ENCODE measurements at regions not wholly inside any gene's neighbourhood (a gene's known extent, or its start where the extent isn't known, plus 50 kb on each side); places are given as distances from the start of the nearest gene placed in this dataset.

GRCh38 chr4:111231281-111231680 is 608.4 kb upstream of the PITX2 start:
- Mint-ChIP-seq H3K27me3 (ENCODE audit: low read depth) (no peaks in the 10 kb centered on the region), H3K4me3 (no peak overlapping the region), H3K9me3 (no peaks in the 10 kb centered on the region), H3K4me1 (no peaks in the 10 kb centered on the region), H3K27ac (no peak overlapping the region), H3K36me3 (ENCODE audit: low read depth) (no peaks in the 10 kb centered on the region)
- TF ChIP-seq, protein P1, sequence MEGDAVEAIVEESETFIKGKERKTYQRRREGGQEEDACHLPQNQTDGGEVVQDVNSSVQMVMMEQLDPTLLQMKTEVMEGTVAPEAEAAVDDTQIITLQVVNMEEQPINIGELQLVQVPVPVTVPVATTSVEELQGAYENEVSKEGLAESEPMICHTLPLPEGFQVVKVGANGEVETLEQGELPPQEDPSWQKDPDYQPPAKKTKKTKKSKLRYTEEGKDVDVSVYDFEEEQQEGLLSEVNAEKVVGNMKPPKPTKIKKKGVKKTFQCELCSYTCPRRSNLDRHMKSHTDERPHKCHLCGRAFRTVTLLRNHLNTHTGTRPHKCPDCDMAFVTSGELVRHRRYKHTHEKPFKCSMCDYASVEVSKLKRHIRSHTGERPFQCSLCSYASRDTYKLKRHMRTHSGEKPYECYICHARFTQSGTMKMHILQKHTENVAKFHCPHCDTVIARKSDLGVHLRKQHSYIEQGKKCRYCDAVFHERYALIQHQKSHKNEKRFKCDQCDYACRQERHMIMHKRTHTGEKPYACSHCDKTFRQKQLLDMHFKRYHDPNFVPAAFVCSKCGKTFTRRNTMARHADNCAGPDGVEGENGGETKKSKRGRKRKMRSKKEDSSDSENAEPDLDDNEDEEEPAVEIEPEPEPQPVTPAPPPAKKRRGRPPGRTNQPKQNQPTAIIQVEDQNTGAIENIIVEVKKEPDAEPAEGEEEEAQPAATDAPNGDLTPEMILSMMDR (IDR thresholded peaks at IDR 0.05; ENCODE audit: unreplicated experiment in 3 of 3) = no peak

GRCh38 chr4:111234939-111235338 is 612.1 kb upstream of the PITX2 start:
- Mint-ChIP-seq H3K9me3 (no peaks in the 10 kb centered on the region), H3K36me3 (ENCODE audit: low read depth) (no peaks in the 10 kb centered on the region), H3K4me1 (no peaks in the 10 kb centered on the region), H3K4me3 (no peak overlapping the region), H3K27me3 (ENCODE audit: low read depth) (no peaks in the 10 kb centered on the region), H3K27ac (no peak overlapping the region)
- TF ChIP-seq, protein P1 (IDR thresholded peaks at IDR 0.05; ENCODE audit: unreplicated experiment in 3 of 3) = no peak

GRCh38 chr4:111263836-111264235 is 641.0 kb upstream of the PITX2 start:
- Mint-ChIP-seq H3K27me3 (ENCODE audit: low read depth) (peaks cover 4% of the 10 kb centered on the region), H3K4me3 (no peak overlapping the region), H3K36me3 (ENCODE audit: low read depth) (no peaks in the 10 kb centered on the region), H3K27ac (no peak overlapping the region), H3K9me3 (no peaks in the 10 kb centered on the region), H3K4me1 (peaks cover 12% of the 10 kb centered on the region)
- TF ChIP-seq, protein P1 (IDR thresholded peaks at IDR 0.05; ENCODE audit: unreplicated experiment in 3 of 3) = no peak

- no peaks in the 10 kb centered on the region for H3K9me3 Mint-ChIP-seq
- TF ChIP-seq, protein P1 (IDR thresholded peaks at IDR 0.05; ENCODE audit: unreplicated experiment in 3 of 3) = no peak
- H3K36me3 Mint-ChIP-seq (ENCODE audit: low read depth) = no peaks in the 10 kb centered on the region
- H3K27me3 Mint-ChIP-seq (ENCODE audit: low read depth) = peaks cover 14% of the 10 kb centered on the region
- H3K4me1 Mint-ChIP-seq = peaks cover 30% of the 10 kb centered on the region
- no peak overlapping the region for H3K4me3 Mint-ChIP-seq
- no peak overlapping the region for H3K27ac Mint-ChIP-seq
Measured at GRCh38 chr4:111266937-111267336, 644.1 kb upstream of the PITX2 start.

DNA sequence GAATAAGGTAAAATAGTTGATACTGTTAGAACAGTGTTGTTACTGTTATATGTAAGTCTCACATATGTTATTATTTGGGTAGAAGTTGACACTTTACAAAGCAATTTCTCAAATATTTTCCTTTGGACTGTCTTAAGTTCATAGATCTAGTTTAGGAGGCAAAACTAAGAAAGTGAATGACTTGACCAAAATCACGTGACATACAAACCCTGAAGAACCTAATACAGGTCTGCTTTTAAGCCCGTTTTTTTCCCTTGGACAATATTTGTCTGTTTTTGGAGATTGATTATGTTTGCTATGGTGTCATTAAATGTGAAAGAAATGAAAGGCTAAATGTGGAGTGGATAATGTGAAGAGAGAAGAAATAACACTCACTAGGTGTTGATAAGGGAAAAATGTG is 644.9 kb upstream of the PITX2 start:
- H3K4me3 Mint-ChIP-seq = no peak overlapping the region
- TF ChIP-seq, protein P1 (IDR thresholded peaks at IDR 0.05; ENCODE audit: unreplicated experiment in 3 of 3) = no peak
- no peaks in the 10 kb centered on the region for H3K9me3 Mint-ChIP-seq
- H3K27me3 Mint-ChIP-seq (ENCODE audit: low read depth) = peaks cover 14% of the 10 kb centered on the region
- H3K4me1 Mint-ChIP-seq = peaks cover 30% of the 10 kb centered on the region
- no peaks in the 10 kb centered on the region for H3K36me3 Mint-ChIP-seq (ENCODE audit: low read depth)
- H3K27ac Mint-ChIP-seq = no peak overlapping the region

GRCh38 chr4:111268769-111269414 is 646.0 kb upstream of the PITX2 start:
- peaks cover 14% of the 10 kb centered on the region for H3K27me3 Mint-ChIP-seq (ENCODE audit: low read depth)
- H3K27ac Mint-ChIP-seq = no peak overlapping the region
- no peaks in the 10 kb centered on the region for H3K9me3 Mint-ChIP-seq
- no peaks in the 10 kb centered on the region for H3K36me3 Mint-ChIP-seq (ENCODE audit: low read depth)
- H3K4me1 Mint-ChIP-seq = peaks cover 30% of the 10 kb centered on the region
- TF ChIP-seq, protein P1 (IDR thresholded peaks at IDR 0.05; ENCODE audit: unreplicated experiment in 3 of 3) = no peak
- no peak overlapping the region for H3K4me3 Mint-ChIP-seq
